Hematopoietic multipotent progenitor cell treated with erythropoietin and hydrocortisone succinate and interleukin-3 and kit ligand, for 17 days (in vitro differentiated cells): ENCODE measurements at regions not wholly inside any gene's neighbourhood (a gene's known extent, or its start where the extent isn't known, plus 50 kb on each side); places are given as distances from the start of the nearest gene placed in this dataset.

Experiments
- DNase-seq: peaks from one replicate; pipeline ENCODE4 v3.0.0-alpha.2; 2015; ENCODE audit warnings: low spot score

DNA sequence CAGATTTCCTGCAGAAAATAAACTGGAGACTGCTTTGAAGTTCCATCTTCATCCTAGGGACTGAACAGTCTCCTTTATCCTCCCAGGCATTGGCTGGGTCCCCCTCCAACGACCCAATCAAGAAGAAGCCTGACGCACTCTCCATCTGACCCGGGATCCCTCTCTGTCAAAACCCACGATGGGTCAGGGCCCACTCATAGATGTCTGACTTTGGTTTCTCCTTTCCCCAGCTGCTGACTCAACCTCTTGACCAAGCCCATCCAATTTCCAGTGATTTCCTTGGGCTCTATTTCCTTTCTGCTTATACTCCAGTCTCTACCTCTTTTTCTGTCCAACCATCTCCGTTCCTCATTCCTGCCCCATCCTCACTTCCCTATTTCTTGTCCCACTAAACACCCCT, 189.7 kb downstream of the MIAT start:
- no peak for DNase-seq

GRCh38 chr22:26847816-26848215, 190.4 kb downstream of the MIAT start:
- DNase-seq, result no peak

- no peak for DNase-seq
These were observed 191.0 kb downstream of the MIAT start for GRCh38 chr22:26848244-26848920.

- no peak for DNase-seq
These were observed 192.2 kb downstream of the MIAT start for GRCh38 chr22:26849575-26849974.

DNA sequence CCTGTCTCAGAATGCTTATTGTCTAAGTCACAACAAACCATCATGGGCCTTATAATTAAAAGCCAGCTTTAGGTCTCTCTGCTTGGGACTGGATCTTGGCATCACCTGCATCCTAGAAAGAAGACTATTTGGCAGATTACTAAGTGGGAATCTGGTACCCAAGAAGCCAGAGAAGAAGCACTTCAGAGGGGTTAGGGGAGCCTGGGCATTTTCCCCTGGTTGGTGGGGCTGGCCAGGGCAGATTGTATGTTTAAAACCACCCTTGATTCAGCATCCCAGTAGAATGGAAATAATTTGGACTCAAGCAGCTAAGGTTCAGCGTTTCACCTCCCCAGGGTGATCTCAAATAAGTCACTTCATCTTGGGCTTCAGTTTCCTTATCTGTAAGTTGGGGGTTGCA, 193.7 kb downstream of the MIAT start:
- DNase-seq, result no peak

DNA sequence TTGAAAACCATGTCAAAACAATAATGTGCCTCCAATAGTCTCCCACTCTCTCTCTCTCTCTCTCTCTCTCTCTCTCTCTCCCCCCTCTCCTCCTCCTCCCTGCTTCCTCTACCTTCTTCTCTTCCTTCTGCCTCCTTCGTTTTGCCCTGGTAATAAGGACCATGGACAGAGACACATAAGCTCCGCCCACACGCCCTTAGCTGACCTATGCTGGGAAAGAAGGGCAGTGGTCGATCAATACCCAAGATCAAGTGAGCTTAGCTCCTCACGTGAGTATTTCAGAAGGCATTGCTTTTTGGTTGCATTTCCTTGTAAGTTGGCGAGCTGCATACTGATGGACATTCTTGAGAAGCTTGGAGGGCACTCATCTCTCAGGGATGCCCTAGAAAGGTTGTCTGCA, 194.8 kb downstream of the MIAT start:
- no peak for DNase-seq

- DNase-seq, result no peak
These were observed 195.7 kb downstream of the MIAT start for GRCh38 chr22:26853071-26853470.

DNA sequence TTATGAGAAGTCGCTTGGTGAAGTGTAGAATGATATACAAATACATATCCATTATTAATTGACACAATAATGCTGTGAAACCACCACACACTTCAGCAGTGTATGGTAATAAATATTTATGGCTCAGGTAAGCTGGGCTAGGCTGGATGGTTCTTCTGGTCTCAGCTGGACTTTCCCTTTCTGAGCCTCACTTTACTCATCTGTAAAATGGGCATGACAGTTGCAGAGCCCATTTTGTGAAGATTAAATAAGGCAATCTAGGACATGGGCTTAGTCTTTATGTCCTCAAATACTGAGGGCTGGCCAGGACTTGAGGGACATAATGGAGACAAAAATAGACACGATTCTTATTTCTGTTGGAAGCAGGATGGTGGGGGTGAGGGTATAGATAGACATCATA, 196.1 kb downstream of the MIAT start:
- DNase-seq, result no peak

DNA sequence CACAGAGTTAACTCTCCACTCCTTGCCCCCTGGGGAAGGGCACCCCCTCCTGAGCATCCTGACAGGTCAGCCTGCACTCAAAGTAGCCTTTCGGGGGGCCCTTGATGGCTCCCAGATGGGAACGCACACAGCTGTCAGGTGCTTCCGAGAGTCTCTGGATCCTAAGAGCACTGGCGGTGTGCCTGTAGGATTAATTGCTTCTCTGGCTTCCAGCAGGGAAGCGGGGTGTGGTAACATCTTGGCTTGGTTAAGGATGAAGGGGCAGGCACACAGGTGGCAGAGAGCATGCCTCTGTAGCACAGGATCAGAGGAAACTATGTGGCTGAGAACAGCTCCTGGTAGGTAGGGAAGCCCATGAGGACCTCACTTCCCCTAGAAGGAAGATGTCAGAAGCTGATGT, 199.8 kb downstream of the MIAT start:
- DNase-seq, result no peak

DNA sequence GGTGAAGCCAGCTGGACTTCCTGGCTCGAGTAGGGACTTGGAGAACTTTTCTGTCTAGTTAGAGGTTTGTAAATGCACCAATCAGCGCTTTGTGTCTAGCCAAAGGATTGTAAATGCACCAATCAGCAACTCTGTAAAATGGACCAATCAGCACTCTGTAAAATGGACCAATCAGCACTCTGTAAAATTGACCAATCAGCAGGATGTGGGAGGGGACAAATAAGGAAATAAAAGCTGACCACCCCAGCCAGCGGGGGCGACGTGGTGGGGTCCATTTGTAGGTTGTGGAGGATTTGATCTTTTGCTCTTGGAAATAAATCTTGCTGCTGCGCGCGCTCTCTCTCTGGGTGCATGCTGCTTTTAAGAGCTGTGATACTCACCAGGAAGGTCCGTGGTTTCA, 202.9 kb downstream of the MIAT start:
- no peak for DNase-seq

DNA sequence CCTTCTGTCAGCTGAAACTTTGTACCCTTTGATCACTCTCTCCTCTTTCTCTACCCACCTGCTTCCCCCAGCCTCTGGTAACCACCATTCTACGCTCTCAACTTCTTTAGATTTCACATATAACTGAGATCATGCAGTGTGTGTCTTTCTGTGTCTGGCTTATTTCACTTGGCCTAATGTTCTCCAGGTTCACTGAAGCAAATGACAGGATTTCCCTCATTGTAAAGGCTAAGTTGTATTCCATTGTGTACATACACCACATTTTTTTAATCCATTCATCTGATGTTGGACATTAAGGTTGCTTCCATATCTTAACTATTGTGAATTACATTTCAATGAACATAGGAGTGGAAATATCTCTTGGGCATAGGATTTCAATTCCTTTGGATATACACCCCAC, 207.6 kb downstream of the MIAT start:
- no peak for DNase-seq

- DNase-seq, result no peak
These were observed 226.0 kb downstream of the MIAT start for GRCh38 chr22:26883393-26883792.

DNA sequence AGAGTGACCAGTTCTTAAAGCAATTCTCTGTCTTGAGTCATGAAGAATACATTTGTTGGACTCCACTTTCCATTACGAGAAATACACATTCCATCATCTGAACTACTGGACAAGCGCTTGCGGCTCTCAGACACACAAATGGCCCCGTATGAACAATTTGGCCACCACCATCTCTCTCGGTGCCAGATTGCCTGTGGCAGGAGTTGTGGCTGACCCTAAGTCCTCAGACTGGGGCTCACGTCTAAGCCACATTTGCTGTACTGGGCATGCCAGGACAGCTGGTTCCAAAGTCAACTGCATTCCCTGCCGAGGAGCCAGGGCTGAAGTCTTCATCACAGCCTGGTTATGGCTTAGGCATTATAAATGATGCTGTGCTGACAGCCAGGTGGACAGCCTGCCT, 227.5 kb downstream of the MIAT start:
- DNase-seq, result no peak

- DNase-seq, result no peak
These were observed 228.3 kb downstream of the MIAT start for GRCh38 chr22:26885441-26886261.

- no peak for DNase-seq
These were observed 230.1 kb downstream of the MIAT start for GRCh38 chr22:26887456-26887855.

DNA sequence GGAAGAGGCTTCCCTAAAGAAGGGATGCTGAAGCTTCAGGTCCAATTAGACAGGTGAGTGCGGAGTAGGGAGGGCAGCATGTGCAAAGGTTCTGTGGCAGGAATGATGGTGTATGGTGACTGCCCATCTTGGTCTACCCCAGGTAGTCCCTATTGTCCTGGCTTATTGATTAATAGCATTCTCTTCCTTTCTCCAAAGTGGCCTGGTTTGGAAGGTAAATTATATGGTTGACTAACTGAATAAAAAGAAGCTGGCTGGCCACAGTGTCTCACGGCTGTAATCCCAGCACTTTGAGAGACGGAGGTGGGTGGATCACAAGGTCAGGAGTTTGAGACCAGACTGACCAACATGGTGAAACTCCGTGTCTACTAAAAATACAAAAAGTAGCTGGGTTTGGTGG, 230.5 kb downstream of the MIAT start:
- DNase-seq, result no peak

DNA sequence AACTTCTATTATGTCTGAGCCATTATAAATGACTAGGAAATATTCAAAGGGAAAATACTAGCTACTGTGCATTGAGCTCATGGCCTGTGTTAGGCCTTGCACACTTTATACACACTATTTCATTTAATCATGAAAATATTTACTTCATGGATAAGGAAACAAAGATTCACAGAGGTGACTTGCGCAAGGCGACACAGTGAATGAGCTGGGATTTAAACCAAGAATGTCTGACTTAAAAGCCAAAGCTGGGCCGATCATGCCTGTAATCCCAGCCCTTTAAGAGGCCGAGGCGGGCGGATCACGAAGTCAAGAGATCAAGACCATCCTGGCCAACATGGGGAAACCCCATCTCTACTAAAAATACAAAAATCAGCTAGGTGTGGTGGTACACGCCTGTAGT, 231.5 kb downstream of the MIAT start:
- DNase-seq, result no peak

- no peak for DNase-seq
These were observed 232.4 kb downstream of the MIAT start for GRCh38 chr22:26889802-26890201.

- no peak for DNase-seq
These were observed 233.5 kb downstream of the MIAT start for GRCh38 chr22:26890870-26891269.

GRCh38 chr22:26891429-26891828, 234.0 kb downstream of the MIAT start:
- DNase-seq, result no peak

- no peak for DNase-seq
These were observed 235.0 kb downstream of the MIAT start for GRCh38 chr22:26892166-26893041.

- no peak for DNase-seq
These were observed 236.1 kb downstream of the MIAT start for GRCh38 chr22:26893173-26894110.
